Cardiac muscle cell (in vitro differentiated cells and primary cell): ENCODE measurements at regions not wholly inside any gene's neighbourhood (a gene's known extent, or its start where the extent isn't known, plus 50 kb on each side); places are given as distances from the start of the nearest gene placed in this dataset.

Experiments
- DNase-seq, 2 donors: peaks; one replicate each; pipeline versions ENCODE4 v3.0.0 to v3.0.0-alpha.2; 2010 to 2017; ENCODE audit warnings: low read depth in 1 of 2, low spot score in 1 of 2
- H3K27ac ChIP-seq: fragments of 200-600 bp; sonication (generic); 2 replicates; pipeline ENCODE4 v1.5.1; 2016
- H3K27me3 ChIP-seq: fragments of 200-600 bp; sonication (generic); 2 replicates; pipeline ENCODE4 v1.6.0; 2016; ENCODE audit warnings: control low read depth
- H3K36me3 ChIP-seq: fragments of 200-600 bp; sonication (generic); 2 replicates; pipeline ENCODE4 v1.5.1; 2016; ENCODE audit warnings: control low read depth
- H3K4me1 ChIP-seq: fragments of 200-600 bp; sonication (generic); 2 replicates; pipeline ENCODE4 v1.8.1; 2017; ENCODE audit warnings: low read depth, mild to moderate bottlenecking, mixed run types
- H3K4me3 ChIP-seq: fragments of 200-600 bp; sonication (generic); 2 replicates; pipeline ENCODE4 v1.5.1; 2016; ENCODE audit warnings: mild to moderate bottlenecking
- H3K9me3 ChIP-seq: fragments of 200-600 bp; sonication (generic); 2 replicates; pipeline ENCODE4 v1.5.1; 2017; ENCODE audit warnings: low read depth, mild to moderate bottlenecking, control low read depth
- CTCF ChIP-seq: IDR thresholded peaks from 2 replicates; pipeline ENCODE4 v1.5.1; 2012; ENCODE audit warnings: low read depth, mild to moderate bottlenecking, low read length

DNA sequence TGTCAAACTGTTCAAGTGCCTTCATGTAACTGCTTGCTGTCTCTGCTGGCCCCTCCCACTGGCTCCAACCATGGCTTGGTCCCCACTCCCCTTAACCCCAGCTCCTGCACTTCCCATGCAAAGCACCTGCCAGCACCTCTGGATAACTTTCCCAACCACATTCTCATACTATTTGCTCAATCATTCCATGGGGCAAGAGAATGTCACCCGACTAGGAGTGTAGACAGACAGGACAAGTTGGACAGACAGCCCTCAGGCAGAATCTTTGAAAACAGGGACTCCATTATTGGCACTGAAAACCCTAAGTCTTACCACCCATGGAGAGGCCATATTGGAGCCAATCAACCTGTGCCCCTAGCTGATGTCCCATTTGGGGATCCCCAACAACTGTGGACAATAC lies 246.5 kb downstream of the RPLP1 start:
- Histone ChIP-seq H3K4me1 (no peaks in the 10 kb centered on the region), H3K27ac (no peak overlapping the region), H3K36me3 (no peaks in the 10 kb centered on the region), H3K27me3 (no peaks in the 10 kb centered on the region), H3K4me3 (no peak overlapping the region), H3K9me3 (no peaks in the 10 kb centered on the region)
- no peak for DNase-seq
- TF ChIP-seq CTCF = no peak

DNA sequence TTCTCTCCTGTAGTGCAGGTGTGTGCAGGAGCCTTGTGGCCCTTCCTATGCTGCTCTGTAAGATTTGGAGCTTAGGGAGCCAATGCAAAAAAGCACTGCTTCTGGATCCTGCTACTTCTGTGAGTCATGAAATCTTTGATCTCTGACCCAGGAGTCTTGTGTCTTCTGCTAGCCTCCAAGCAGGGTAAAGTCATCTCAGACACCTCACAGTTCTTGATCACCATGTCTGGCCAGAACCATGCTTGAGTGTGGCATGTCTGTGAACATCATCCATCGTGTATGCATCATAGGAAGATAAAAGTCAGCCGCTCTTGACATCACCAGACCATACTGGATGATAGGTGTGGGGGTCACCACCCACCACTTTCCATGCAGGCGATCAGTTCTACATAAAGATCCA lies 247.8 kb downstream of the RPLP1 start:
- Histone ChIP-seq H3K4me1 (no peaks in the 10 kb centered on the region), H3K4me3 (no peak overlapping the region), H3K36me3 (no peaks in the 10 kb centered on the region), H3K27me3 (no peaks in the 10 kb centered on the region), H3K27ac (no peak overlapping the region), H3K9me3 (no peaks in the 10 kb centered on the region)
- no peak for TF ChIP-seq CTCF
- DNase-seq = no peak

GRCh38 chr15:69701198-69701597 lies 248.6 kb downstream of the RPLP1 start:
- DNase-seq = no peak
- Histone ChIP-seq H3K36me3 (no peaks in the 10 kb centered on the region), H3K4me3 (no peak overlapping the region), H3K4me1 (no peaks in the 10 kb centered on the region), H3K27ac (no peak overlapping the region), H3K27me3 (no peaks in the 10 kb centered on the region), H3K9me3 (no peaks in the 10 kb centered on the region)
- TF ChIP-seq CTCF = no peak

GRCh38 chr15:69703532-69704187 lies 251.0 kb downstream of the RPLP1 start:
- no peak for TF ChIP-seq CTCF
- Histone ChIP-seq H3K9me3 (no peaks in the 10 kb centered on the region), H3K4me3 (no peak overlapping the region)

GRCh38 chr15:69704229-69704628 lies 251.6 kb downstream of the RPLP1 start:
- H3K36me3 ChIP-seq = no peaks in the 10 kb centered on the region
- H3K4me3 ChIP-seq = no peak overlapping the region
- H3K9me3 ChIP-seq = no peaks in the 10 kb centered on the region
- H3K4me1 ChIP-seq = no peaks in the 10 kb centered on the region
- no peak for TF ChIP-seq CTCF
- DNase-seq = no peak
- H3K27me3 ChIP-seq = no peaks in the 10 kb centered on the region
- no peak overlapping the region for H3K27ac ChIP-seq

More at GRCh38 chr15:69703532-69704187, 251.0 kb downstream of the RPLP1 start:
- no peak overlapping the region for H3K27ac ChIP-seq
- DNase-seq = peak in 1 of 2 donors; percentile 27
- H3K27me3 ChIP-seq = no peaks in the 10 kb centered on the region
- no peaks in the 10 kb centered on the region for H3K36me3 ChIP-seq
- H3K4me1 ChIP-seq = no peaks in the 10 kb centered on the region
